GM21390 (cell line): ENCODE measurements at regions not wholly inside any gene's neighbourhood (a gene's known extent, or its start where the extent isn't known, plus 50 kb on each side); places are given as distances from the start of the nearest gene placed in this dataset.
"Not testable (repeated sequence)": the region's sequence is repeated elsewhere in the genome, so short reads cannot be mapped to it uniquely, and the experiment has no call there.

Experiments used
- ATAC-seq: cut with Tn5 transposase; IDR thresholded peaks from one replicate; pipeline ENCODE4 v1.9.1; 2021; ENCODE audit not compliant: unreplicated experiment

- ATAC-seq: no peak
Observed at GRCh38 chr2:19104503-19104902, 253.9 kb downstream of the OSR1 start.

GRCh38 chr2:19102696-19103423 lies 255.6 kb downstream of the OSR1 start:
- ATAC-seq: no peak

GRCh38 chr2:19101968-19102367 lies 256.5 kb downstream of the OSR1 start:
- no peak for ATAC-seq

- no peak for ATAC-seq
Observed at GRCh38 chr2:19100570-19100969, 257.9 kb downstream of the OSR1 start.

GRCh38 chr2:19099181-19099580 lies 259.2 kb downstream of the OSR1 start:
- ATAC-seq: no peak

- ATAC-seq: no peak
Observed at GRCh38 chr2:19098467-19099160, 259.8 kb downstream of the OSR1 start.

GRCh38 chr2:19089476-19089875 lies 268.9 kb downstream of the OSR1 start:
- ATAC-seq: not testable (repeated sequence)

GRCh38 chr2:19086231-19086651 lies 272.2 kb downstream of the OSR1 start:
- no peak for ATAC-seq

- no peak for ATAC-seq
Observed at GRCh38 chr2:19078709-19079108, 279.7 kb downstream of the OSR1 start.

- ATAC-seq: no peak
Observed at GRCh38 chr2:19073522-19073921, 284.9 kb downstream of the OSR1 start.

GRCh38 chr2:19072161-19072560 lies 286.3 kb downstream of the OSR1 start:
- ATAC-seq: no peak

- no peak for ATAC-seq
Observed at GRCh38 chr2:19070886-19071285, 287.5 kb downstream of the OSR1 start.

GRCh38 chr2:19068206-19068605 lies 290.2 kb downstream of the OSR1 start:
- no peak for ATAC-seq

- no peak for ATAC-seq
Observed at GRCh38 chr2:19062370-19062769, 296.1 kb downstream of the OSR1 start.

- no peak for ATAC-seq
Observed at GRCh38 chr2:19059076-19059475, 299.3 kb downstream of the OSR1 start.

GRCh38 chr2:19051203-19051831 lies 307.1 kb downstream of the OSR1 start:
- ATAC-seq: no peak

- no peak for ATAC-seq
Observed at GRCh38 chr2:19050354-19050753, 308.1 kb downstream of the OSR1 start.

- ATAC-seq: no peak
Observed at GRCh38 chr2:19048593-19049266, 309.7 kb downstream of the OSR1 start.

- peak; percentile 87 for ATAC-seq
Observed at GRCh38 chr2:19046986-19047780, 311.2 kb downstream of the OSR1 start.

GRCh38 chr2:19045151-19045550 lies 313.3 kb downstream of the OSR1 start:
- ATAC-seq: no peak

- ATAC-seq: no peak
Observed at GRCh38 chr2:19043893-19044292, 314.5 kb downstream of the OSR1 start.
